ENCODE measurements at regions not wholly inside any gene's neighbourhood (a gene's known extent, or its start where the extent isn't known, plus 50 kb on each side); places are given as distances from the start of the nearest gene placed in this dataset.
A peak's percentile ranks its signal among the peaks of the same experiment; 100 is the strongest.

- H3K27ac ChIP-seq: peak overlapping the region in 2 of 4 donors; percentile 11 to 38
- no peak overlapping the region for H3K4me3 ChIP-seq
- DNase-seq (ENCODE audit: low spot score in 2 of 2): no peak
- TF ChIP-seq POLR2A (IDR thresholded peaks at IDR 0.05): no peak
- TF ChIP-seq CTCF (IDR thresholded peaks at IDR 0.05): no peak
- no peak for TF ChIP-seq EP300 (IDR thresholded peaks at IDR 0.05)
- 93 to 94% methylated on average over 3 of the region's 3 CpGs for WGBS, 2 donors
- peaks cover 0 to 6% (median 0%) of the 10 kb centered on the region in 4 donors for H3K4me1 ChIP-seq
- H3K27me3 ChIP-seq: no peaks in the 10 kb centered on the region
- H3K9me3 ChIP-seq: no peaks in the 10 kb centered on the region
- H3K36me3 ChIP-seq: no peaks in the 10 kb centered on the region
These were observed 84.5 kb downstream of the CCR1 start for GRCh38 chr3:46123646-46124045.

- Histone ChIP-seq H3K9me3 (no peaks in the 10 kb centered on the region), H3K36me3 (no peaks in the 10 kb centered on the region), H3K27ac (no peak overlapping the region), H3K27me3 (no peaks in the 10 kb centered on the region), H3K4me1 (peaks cover 0 to 11% (median 0%) of the 10 kb centered on the region in 4 donors), H3K4me3 (no peak overlapping the region)
- DNase-seq (ENCODE audit: low spot score in 2 of 2): no peak
- TF ChIP-seq POLR2A (IDR thresholded peaks at IDR 0.05) (no peak), CTCF (IDR thresholded peaks at IDR 0.05) (no peak), EP300 (IDR thresholded peaks at IDR 0.05) (no peak)
- WGBS, 2 donors: 66 to 67% methylated on average over 2 of the region's 2 CpGs
These were observed 86.0 kb downstream of the CCR1 start for GRCh38 chr3:46122091-46122490.

- H3K27me3 ChIP-seq: no peaks in the 10 kb centered on the region
- WGBS, 2 donors: 26 to 46% methylated on average over 1 of the region's 1 CpG
- no peak for TF ChIP-seq POLR2A (IDR thresholded peaks at IDR 0.05)
- TF ChIP-seq CTCF (IDR thresholded peaks at IDR 0.05): no peak
- no peak for TF ChIP-seq EP300 (IDR thresholded peaks at IDR 0.05)
- no peak overlapping the region for H3K27ac ChIP-seq
- H3K4me3 ChIP-seq: no peak overlapping the region
- H3K4me1 ChIP-seq: peaks cover 0 to 20% (median 1%) of the 10 kb centered on the region in 4 donors
- no peak for DNase-seq (ENCODE audit: low spot score in 2 of 2)
- H3K36me3 ChIP-seq: no peaks in the 10 kb centered on the region
- no peaks in the 10 kb centered on the region for H3K9me3 ChIP-seq
These were observed 87.1 kb downstream of the CCR1 start for GRCh38 chr3:46120983-46121382.

GRCh38 chr3:46119709-46120498 is 88.2 kb downstream of the CCR1 start:
- H3K27ac ChIP-seq: no peak overlapping the region
- H3K36me3 ChIP-seq: no peaks in the 10 kb centered on the region
- H3K9me3 ChIP-seq: no peaks in the 10 kb centered on the region
- TF ChIP-seq EP300 (IDR thresholded peaks at IDR 0.05): no peak
- no peak for TF ChIP-seq POLR2A (IDR thresholded peaks at IDR 0.05)
- TF ChIP-seq CTCF (IDR thresholded peaks at IDR 0.05): no peak
- DNase-seq (ENCODE audit: low spot score in 2 of 2): no peak
- no peak overlapping the region for H3K4me3 ChIP-seq
- no peaks in the 10 kb centered on the region for H3K27me3 ChIP-seq
- H3K4me1 ChIP-seq: peaks cover 0 to 25% (median 6%) of the 10 kb centered on the region in 4 donors
- WGBS, 2 donors: 66 to 71% methylated on average over 4 of the region's 4 CpGs

GRCh38 chr3:46119253-46119652 is 88.9 kb downstream of the CCR1 start:
- no peak for DNase-seq (ENCODE audit: low spot score in 2 of 2)
- Histone ChIP-seq H3K4me3 (no peak overlapping the region), H3K36me3 (no peaks in the 10 kb centered on the region), H3K4me1 (peaks cover 0 to 29% (median 8%) of the 10 kb centered on the region in 4 donors), H3K27me3 (no peaks in the 10 kb centered on the region), H3K9me3 (no peaks in the 10 kb centered on the region), H3K27ac (no peak overlapping the region)
- 71 to 80% methylated on average over 3 of the region's 3 CpGs for WGBS, 2 donors
- TF ChIP-seq CTCF (IDR thresholded peaks at IDR 0.05) (no peak), POLR2A (IDR thresholded peaks at IDR 0.05) (no peak), EP300 (IDR thresholded peaks at IDR 0.05) (no peak)
